Lung (tissue), 11 donors: ENCODE measurements at regions not wholly inside any gene's neighbourhood (a gene's known extent, or its start where the extent isn't known, plus 50 kb on each side); places are given as distances from the start of the nearest gene placed in this dataset.

ENCODE experiments used
- ATAC-seq: fragments of 200-7000 bp; cut with Tn5 transposase; one replicate; pipeline ENCODE4 v1.9.1; 2020; ENCODE audit warnings: moderate number of reproducible peaks; ENCODE audit not compliant: insufficient read depth, low FRiP score
- DNase-seq, 3 donors: peaks; one replicate each; pipeline ENCODE4 v3.0.0-alpha.2; 2013 to 2017
- H3K27ac ChIP-seq, 2 donors: one replicate each; pipeline ENCODE4 v1.5.1; 2013; ENCODE audit warnings: mild to moderate bottlenecking in 2 of 2, moderate library complexity in 2 of 2, control low read depth in 1 of 2, inconsistent platforms in 1 of 2, low read depth in 1 of 2, low read length in 1 of 2
- H3K27me3 ChIP-seq, 3 donors: one replicate each; pipeline ENCODE4 v1.5.1; 2013; ENCODE audit warnings: low read length in 2 of 3; ENCODE audit not compliant: control insufficient read depth in 3 of 3, insufficient read depth in 3 of 3
- H3K36me3 ChIP-seq, 4 donors: one replicate each; pipeline ENCODE4 v1.5.1; 2013; ENCODE audit warnings: low read length in 4 of 4, mild to moderate bottlenecking in 1 of 4, moderate library complexity in 1 of 4; ENCODE audit not compliant: control insufficient read depth in 4 of 4, insufficient read depth in 4 of 4
- H3K4me1 ChIP-seq, 5 donors: one replicate each; pipeline ENCODE4 v1.5.1; 2013; ENCODE audit warnings: low read length in 5 of 5, mild to moderate bottlenecking in 2 of 5, moderate library complexity in 1 of 5; ENCODE audit not compliant: control insufficient read depth in 5 of 5, insufficient read depth in 5 of 5
- H3K4me3 ChIP-seq: one replicate; pipeline ENCODE4 v1.5.1; 2013; ENCODE audit warnings: mild to moderate bottlenecking, control low read depth, moderate library complexity
- H3K9ac ChIP-seq, 2 donors: one replicate each; pipeline ENCODE4 v1.5.1; 2013; ENCODE audit warnings: low read length in 2 of 2, control low read depth in 1 of 2; ENCODE audit not compliant: insufficient read depth in 1 of 2
- H3K9me3 ChIP-seq, 4 donors: one replicate each; pipeline ENCODE4 v1.5.1; 2013; ENCODE audit warnings: low read length in 3 of 4, mild to moderate bottlenecking in 1 of 4, moderate library complexity in 1 of 4; ENCODE audit not compliant: control insufficient read depth in 4 of 4, insufficient read depth in 3 of 4
- CTCF ChIP-seq: IDR thresholded peaks from 2 replicates; pipeline ENCODE4 v1.5.1; 2012; ENCODE audit warnings: mild to moderate bottlenecking; ENCODE audit errors: control extremely low read depth, extremely low read depth
- WGBS, 2 donors: extraction: QIAGEN DNeasy Blood & Tissue Kit; methylation state at CpG; one replicate each; pipeline ENCODE4 v1.1.7; 2013; 5-methylcytosine and 5-hydroxymethylcytosine counted together
- donor health status: control.
- donor health status: control.
- donor health status: Bipolar disorder and iron deficiency.
- donor health status: healthy.
- donor health status: DM: yes; HTN: yes; CAD: no.

GRCh38 chr2:147525819-147526489 is 318.9 kb upstream of the ACVR2A start:
- Histone ChIP-seq H3K4me1 (peaks cover 0 to 13% (median 0%) of the 10 kb centered on the region in 5 donors), H3K36me3 (no peaks in the 10 kb centered on the region), H3K9ac (no peak overlapping the region), H3K4me3 (no peak overlapping the region), H3K9me3 (peaks cover 0 to 3% (median under 1%) of the 10 kb centered on the region in 4 donors), H3K27ac (no peak overlapping the region), H3K27me3 (no peaks in the 10 kb centered on the region)
- ATAC-seq: peak; percentile 27
- 26 to 31% methylated on average over 3 of the region's 3 CpGs for WGBS, 2 donors
- peak in 2 of 3 donors; percentile 52 to 65 for DNase-seq
- TF ChIP-seq CTCF: no peak

GRCh38 chr2:147524912-147525311 is 319.9 kb upstream of the ACVR2A start:
- 91 to 97% methylated on average over 3 of the region's 3 CpGs for WGBS, 2 donors
- Histone ChIP-seq H3K36me3 (no peaks in the 10 kb centered on the region), H3K4me3 (no peak overlapping the region), H3K27me3 (no peaks in the 10 kb centered on the region), H3K9me3 (peaks cover 0 to 3% (median under 1%) of the 10 kb centered on the region in 4 donors), H3K27ac (no peak overlapping the region), H3K4me1 (peaks cover 0 to 3% (median 0%) of the 10 kb centered on the region in 5 donors), H3K9ac (no peak overlapping the region)
- TF ChIP-seq CTCF: no peak
- DNase-seq (no peak), ATAC-seq (no peak)

- H3K4me3 ChIP-seq: no peak overlapping the region
- H3K27ac ChIP-seq: no peak overlapping the region
- no peak for TF ChIP-seq CTCF
- peaks cover 0 to 3% (median under 1%) of the 10 kb centered on the region in 4 donors for H3K9me3 ChIP-seq
- no peaks in the 10 kb centered on the region for H3K36me3 ChIP-seq
- H3K27me3 ChIP-seq: no peaks in the 10 kb centered on the region
- no peak for ATAC-seq
- no peak overlapping the region for H3K9ac ChIP-seq
- no peak for DNase-seq
- peaks cover 0 to 3% (median 0%) of the 10 kb centered on the region in 5 donors for H3K4me1 ChIP-seq
Observed at GRCh38 chr2:147523415-147523814, 321.4 kb upstream of the ACVR2A start.

- ATAC-seq: no peak
Observed at GRCh38 chr2:147521936-147522335, 322.9 kb upstream of the ACVR2A start.

More at GRCh38 chr2:147521936-147522335, 322.9 kb upstream of the ACVR2A start:
- Histone ChIP-seq H3K4me1 (peaks cover 0 to 3% (median 0%) of the 10 kb centered on the region in 5 donors), H3K27me3 (no peaks in the 10 kb centered on the region), H3K36me3 (no peaks in the 10 kb centered on the region), H3K9me3 (peaks cover 0 to 3% (median under 1%) of the 10 kb centered on the region in 4 donors), H3K9ac (no peak overlapping the region), H3K27ac (no peak overlapping the region), H3K4me3 (no peak overlapping the region)
- no peak for TF ChIP-seq CTCF
- no peak for DNase-seq
- WGBS, 2 donors: 92 to 93% methylated on average over 3 of the region's 3 CpGs
